Lung (tissue), 11 donors: ENCODE measurements at regions not wholly inside any gene's neighbourhood (a gene's known extent, or its start where the extent isn't known, plus 50 kb on each side); places are given as distances from the start of the nearest gene placed in this dataset.
A peak's percentile ranks its signal among the peaks of the same experiment; 100 is the strongest.

Experiments
- ATAC-seq: fragments of 200-7000 bp; cut with Tn5 transposase; one replicate; pipeline ENCODE4 v1.9.1; 2020; ENCODE audit warnings: moderate number of reproducible peaks; ENCODE audit not compliant: insufficient read depth, low FRiP score
- DNase-seq, 3 donors: peaks; one replicate each; pipeline ENCODE4 v3.0.0-alpha.2; 2013 to 2017
- H3K27ac ChIP-seq, 2 donors: one replicate each; pipeline ENCODE4 v1.5.1; 2013; ENCODE audit warnings: mild to moderate bottlenecking in 2 of 2, moderate library complexity in 2 of 2, control low read depth in 1 of 2, inconsistent platforms in 1 of 2, low read depth in 1 of 2, low read length in 1 of 2
- H3K27me3 ChIP-seq, 3 donors: one replicate each; pipeline ENCODE4 v1.5.1; 2013; ENCODE audit warnings: low read length in 2 of 3; ENCODE audit not compliant: control insufficient read depth in 3 of 3, insufficient read depth in 3 of 3
- H3K36me3 ChIP-seq, 4 donors: one replicate each; pipeline ENCODE4 v1.5.1; 2013; ENCODE audit warnings: low read length in 4 of 4, mild to moderate bottlenecking in 1 of 4, moderate library complexity in 1 of 4; ENCODE audit not compliant: control insufficient read depth in 4 of 4, insufficient read depth in 4 of 4
- H3K4me1 ChIP-seq, 5 donors: one replicate each; pipeline ENCODE4 v1.5.1; 2013; ENCODE audit warnings: low read length in 5 of 5, mild to moderate bottlenecking in 2 of 5, moderate library complexity in 1 of 5; ENCODE audit not compliant: control insufficient read depth in 5 of 5, insufficient read depth in 5 of 5
- H3K4me3 ChIP-seq: one replicate; pipeline ENCODE4 v1.5.1; 2013; ENCODE audit warnings: mild to moderate bottlenecking, control low read depth, moderate library complexity
- H3K9ac ChIP-seq, 2 donors: one replicate each; pipeline ENCODE4 v1.5.1; 2013; ENCODE audit warnings: low read length in 2 of 2, control low read depth in 1 of 2; ENCODE audit not compliant: insufficient read depth in 1 of 2
- H3K9me3 ChIP-seq, 4 donors: one replicate each; pipeline ENCODE4 v1.5.1; 2013; ENCODE audit warnings: low read length in 3 of 4, mild to moderate bottlenecking in 1 of 4, moderate library complexity in 1 of 4; ENCODE audit not compliant: control insufficient read depth in 4 of 4, insufficient read depth in 3 of 4
- CTCF ChIP-seq: IDR thresholded peaks from 2 replicates; pipeline ENCODE4 v1.5.1; 2012; ENCODE audit warnings: mild to moderate bottlenecking; ENCODE audit errors: control extremely low read depth, extremely low read depth
- WGBS, 2 donors: extraction: QIAGEN DNeasy Blood & Tissue Kit; methylation state at CpG; one replicate each; pipeline ENCODE4 v1.1.7; 2013; 5-methylcytosine and 5-hydroxymethylcytosine counted together
- donor health status: control.
- donor health status: control.
- donor health status: Bipolar disorder and iron deficiency.
- donor health status: healthy.
- donor health status: DM: yes; HTN: yes; CAD: no.

- DNase-seq = no peak
- no peaks in the 10 kb centered on the region for H3K27me3 ChIP-seq
- no peak overlapping the region for H3K27ac ChIP-seq
- H3K9ac ChIP-seq = no peak overlapping the region
- ATAC-seq = no peak
- H3K36me3 ChIP-seq = no peaks in the 10 kb centered on the region
- no peaks in the 10 kb centered on the region for H3K9me3 ChIP-seq
- H3K4me3 ChIP-seq = no peak overlapping the region
- 59 to 67% methylated on average over 8 of the region's 8 CpGs for WGBS, 2 donors
- H3K4me1 ChIP-seq = no peaks in the 10 kb centered on the region
- TF ChIP-seq CTCF = no peak
Measured at GRCh38 chr6:144895313-144896278, 610.5 kb downstream of the UTRN start.

- Histone ChIP-seq H3K9me3 (no peaks in the 10 kb centered on the region), H3K4me3 (no peak overlapping the region), H3K4me1 (no peaks in the 10 kb centered on the region), H3K9ac (no peak overlapping the region), H3K27me3 (no peaks in the 10 kb centered on the region), H3K36me3 (no peaks in the 10 kb centered on the region), H3K27ac (no peak overlapping the region)
- ATAC-seq (no peak), DNase-seq (peak in 2 of 3 donors; percentile 11 to 31)
- no peak for TF ChIP-seq CTCF
- WGBS, 2 donors = 81 to 83% methylated on average over 3 of the region's 3 CpGs
Measured at GRCh38 chr6:144896289-144896688, 611.2 kb downstream of the UTRN start.

- ATAC-seq = no peak
Measured at GRCh38 chr6:144896871-144897270, 611.7 kb downstream of the UTRN start.

More at GRCh38 chr6:144896871-144897270, 611.7 kb downstream of the UTRN start:
- H3K4me1 ChIP-seq = no peaks in the 10 kb centered on the region
- TF ChIP-seq CTCF = no peak
- no peaks in the 10 kb centered on the region for H3K27me3 ChIP-seq
- H3K4me3 ChIP-seq = no peak overlapping the region
- no peaks in the 10 kb centered on the region for H3K9me3 ChIP-seq
- no peak for DNase-seq
- no peak overlapping the region for H3K9ac ChIP-seq
- H3K36me3 ChIP-seq = no peaks in the 10 kb centered on the region
- no peak overlapping the region for H3K27ac ChIP-seq
